Coronary artery (tissue), 2 donors: ENCODE measurements at regions not wholly inside any gene's neighbourhood (a gene's known extent, or its start where the extent isn't known, plus 50 kb on each side); places are given as distances from the start of the nearest gene placed in this dataset.
"Not testable (repeated sequence)": the region's sequence is repeated elsewhere in the genome, so short reads cannot be mapped to it uniquely, and the experiment has no call there.

Experiments used
- DNase-seq: peaks from one replicate; pipeline ENCODE4 v3.0.0-alpha.2; 2017; ENCODE audit warnings: low spot score
- H3K27ac ChIP-seq, 2 donors: fragments of 200-600 bp; sonication (generic); one replicate each; pipeline ENCODE4 v1.5.1; 2016 to 2019
- H3K4me3 ChIP-seq: fragments of 200-600 bp; sonication (generic); 2 replicates; pipeline ENCODE4 v1.5.1; 2016; ENCODE audit warnings: mild to moderate bottlenecking, moderate library complexity
- TF ChIP-seq, protein P1 (sequence below): fragments of 200-600 bp; sonication (generic); IDR thresholded peaks from one replicate; pipeline ENCODE4 v1.5.1; 2019; ENCODE audit warnings: antibody characterized with exemption

- DNase-seq, result no peak
- Histone ChIP-seq H3K4me3 (no peak overlapping the region), H3K27ac (no peak overlapping the region)
- TF ChIP-seq, protein P1, sequence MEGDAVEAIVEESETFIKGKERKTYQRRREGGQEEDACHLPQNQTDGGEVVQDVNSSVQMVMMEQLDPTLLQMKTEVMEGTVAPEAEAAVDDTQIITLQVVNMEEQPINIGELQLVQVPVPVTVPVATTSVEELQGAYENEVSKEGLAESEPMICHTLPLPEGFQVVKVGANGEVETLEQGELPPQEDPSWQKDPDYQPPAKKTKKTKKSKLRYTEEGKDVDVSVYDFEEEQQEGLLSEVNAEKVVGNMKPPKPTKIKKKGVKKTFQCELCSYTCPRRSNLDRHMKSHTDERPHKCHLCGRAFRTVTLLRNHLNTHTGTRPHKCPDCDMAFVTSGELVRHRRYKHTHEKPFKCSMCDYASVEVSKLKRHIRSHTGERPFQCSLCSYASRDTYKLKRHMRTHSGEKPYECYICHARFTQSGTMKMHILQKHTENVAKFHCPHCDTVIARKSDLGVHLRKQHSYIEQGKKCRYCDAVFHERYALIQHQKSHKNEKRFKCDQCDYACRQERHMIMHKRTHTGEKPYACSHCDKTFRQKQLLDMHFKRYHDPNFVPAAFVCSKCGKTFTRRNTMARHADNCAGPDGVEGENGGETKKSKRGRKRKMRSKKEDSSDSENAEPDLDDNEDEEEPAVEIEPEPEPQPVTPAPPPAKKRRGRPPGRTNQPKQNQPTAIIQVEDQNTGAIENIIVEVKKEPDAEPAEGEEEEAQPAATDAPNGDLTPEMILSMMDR, result no peak
Measured at GRCh38 chrX:113512700-113513395, 672.2 kb upstream of the AMOT start.

GRCh38 chrX:113510586-113510985 lies 670.0 kb upstream of the AMOT start:
- no peak for DNase-seq

GRCh38 chrX:113492895-113493294 lies 652.3 kb upstream of the AMOT start:
- no peak overlapping the region for H3K27ac ChIP-seq
- H3K4me3 ChIP-seq, result no peak overlapping the region
- TF ChIP-seq, protein P1, result no peak
- no peak for DNase-seq

More at GRCh38 chrX:113510586-113510985, 670.0 kb upstream of the AMOT start:
- Histone ChIP-seq H3K4me3 (no peak overlapping the region), H3K27ac (no peak overlapping the region)
- TF ChIP-seq, protein P1, result no peak

GRCh38 chrX:113473418-113473817 lies 632.8 kb upstream of the AMOT start:
- Histone ChIP-seq H3K4me3 (no peak overlapping the region), H3K27ac (no peak overlapping the region)
- TF ChIP-seq, protein P1, result no peak
- no peak for DNase-seq

- DNase-seq, H3K27ac ChIP-seq, H3K4me3 ChIP-seq: not testable (repeated sequence)
Measured at GRCh38 chrX:113473015-113473414, 632.4 kb upstream of the AMOT start.

DNA sequence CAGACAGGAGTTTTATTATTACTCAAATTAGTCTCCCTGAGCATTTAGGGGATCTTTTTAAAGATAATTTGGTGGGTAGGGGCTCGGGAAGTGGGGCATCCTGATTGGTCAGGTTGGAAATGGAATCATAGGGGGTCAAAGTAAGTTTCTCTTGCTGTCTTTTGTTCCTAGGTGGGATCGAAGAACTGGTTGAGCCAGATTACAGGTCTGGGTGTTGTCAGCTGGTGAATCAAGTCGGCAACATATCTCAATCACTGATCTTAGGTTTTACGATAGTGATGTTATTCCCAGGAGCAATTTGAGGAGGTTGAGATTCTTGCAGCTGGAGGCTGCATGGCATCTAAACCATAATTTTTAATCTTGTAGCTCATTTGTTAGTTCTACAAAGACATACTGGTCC lies 629.5 kb upstream of the AMOT start:
- TF ChIP-seq, protein P1, result no peak
- no peak for DNase-seq
- Histone ChIP-seq H3K27ac (no peak overlapping the region), H3K4me3 (no peak overlapping the region)

DNA sequence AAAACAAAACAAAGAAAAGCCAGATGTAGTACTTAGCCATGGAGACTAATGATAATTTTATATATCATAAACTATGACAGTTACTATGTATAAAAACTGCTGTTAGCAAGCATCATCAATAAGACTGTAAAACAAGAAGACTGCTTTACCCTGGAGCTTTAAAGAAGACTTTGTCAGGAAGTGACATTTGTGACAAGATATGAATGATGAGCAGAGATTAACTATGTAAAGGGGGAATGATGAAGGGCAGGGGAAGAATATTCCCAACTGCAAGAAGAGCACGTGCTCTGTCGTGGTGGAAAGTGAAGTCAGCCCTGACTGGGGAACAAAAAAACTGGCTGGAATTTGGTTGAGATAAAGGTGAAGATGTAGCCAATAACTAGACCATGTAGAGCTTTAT lies 617.1 kb upstream of the AMOT start:
- DNase-seq, result no peak
- TF ChIP-seq, protein P1, result no peak
- no peak overlapping the region for H3K4me3 ChIP-seq
- H3K27ac ChIP-seq, result no peak overlapping the region
